KOPT-K1 (cell line): ENCODE measurements at regions not wholly inside any gene's neighbourhood (a gene's known extent, or its start where the extent isn't known, plus 50 kb on each side); places are given as distances from the start of the nearest gene placed in this dataset.
A peak's percentile ranks its signal among the peaks of the same experiment; 100 is the strongest.
"Not testable (repeated sequence)": the region's sequence is repeated elsewhere in the genome, so short reads cannot be mapped to it uniquely, and the experiment has no call there.

ENCODE experiments used
- H3K27ac ChIP-seq: fragments of 200-600 bp; sonication (generic); 2 replicates; pipeline ENCODE4 v1.5.1; 2016; ENCODE audit warnings: antibody characterized with exemption, mild to moderate bottlenecking, low read depth, low read length; ENCODE audit not compliant: poor library complexity, severe bottlenecking
- H3K36me3 ChIP-seq: fragments of 200-600 bp; sonication (generic); 2 replicates; pipeline ENCODE4 v1.5.1; 2017; ENCODE audit warnings: antibody characterized with exemption, mild to moderate bottlenecking, low read length, moderate library complexity; ENCODE audit not compliant: insufficient read depth
- H3K9me3 ChIP-seq: fragments of 200-600 bp; sonication (generic); 2 replicates; pipeline ENCODE4 v1.5.1; 2017; ENCODE audit warnings: antibody characterized with exemption, low read length, mild to moderate bottlenecking; ENCODE audit not compliant: insufficient read depth, poor library complexity, severe bottlenecking

DNA sequence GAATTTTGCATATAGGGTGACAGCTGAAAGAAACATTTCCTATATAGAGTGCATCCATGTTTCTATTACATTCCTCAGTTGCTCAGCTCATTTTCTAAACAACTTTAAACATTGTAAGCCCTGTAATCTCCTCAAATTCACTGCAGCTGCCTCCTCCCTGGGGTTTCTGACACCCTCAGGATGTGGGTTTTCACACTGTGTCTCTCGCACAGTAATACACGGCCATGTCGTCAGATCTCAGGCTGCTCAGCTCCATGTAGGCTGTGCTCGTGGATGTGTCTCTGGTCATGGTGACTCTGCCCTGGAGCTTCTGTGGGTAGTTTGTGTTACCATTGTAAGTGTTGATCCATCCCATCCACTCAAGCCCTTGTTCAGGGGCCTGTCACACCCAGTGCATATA, 569.0 kb downstream of the GOLGA6L6 start:
- H3K27ac ChIP-seq = peak overlapping the region; percentile 64
- not testable (repeated sequence) for H3K36me3 ChIP-seq

DNA sequence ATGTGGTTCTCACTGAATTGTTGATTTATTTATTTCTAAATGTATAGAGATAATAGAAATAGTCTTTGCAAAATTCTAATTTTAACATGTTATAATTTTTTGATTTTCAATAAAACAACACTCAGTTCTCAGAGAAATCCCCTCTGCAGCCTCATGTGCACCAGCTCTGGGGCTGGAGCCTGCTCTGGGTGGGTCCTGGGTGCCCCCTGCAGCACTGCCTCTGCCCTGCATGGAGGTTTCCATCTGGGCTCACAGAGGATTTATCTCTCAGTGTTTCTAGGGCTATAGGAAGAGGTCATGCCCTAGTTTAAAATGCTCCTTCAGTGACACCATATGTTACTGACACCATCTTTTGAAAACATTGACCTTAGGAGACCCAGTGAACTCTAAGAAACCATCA, 576.0 kb downstream of the GOLGA6L6 start:
- H3K9me3 ChIP-seq, H3K36me3 ChIP-seq, H3K27ac ChIP-seq: not testable (repeated sequence)

More for the DNA sequence above, 569.0 kb downstream of the GOLGA6L6 start:
- not testable (repeated sequence) for H3K9me3 ChIP-seq

DNA sequence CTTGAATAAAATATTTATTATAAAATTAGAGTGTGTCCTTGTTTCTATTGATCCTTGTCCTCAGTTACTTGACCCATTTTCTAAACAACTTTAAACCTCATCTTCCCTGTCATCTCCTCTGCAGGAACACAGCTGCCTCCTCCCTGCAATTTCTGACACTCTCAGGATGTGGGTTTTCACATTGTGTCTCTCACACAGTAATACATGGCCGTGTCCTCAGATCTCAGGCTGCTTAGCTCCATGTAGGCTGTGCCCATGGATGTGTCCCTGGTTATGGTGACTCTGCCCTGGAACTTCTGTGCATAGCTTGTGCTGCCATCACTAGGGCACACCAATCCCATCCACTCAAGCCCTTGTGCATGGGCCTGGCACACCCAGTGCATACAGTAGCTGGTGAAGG, 577.1 kb downstream of the GOLGA6L6 start:
- H3K36me3 ChIP-seq, H3K9me3 ChIP-seq: not testable (repeated sequence)
- peak overlapping the region; percentile 54 for H3K27ac ChIP-seq

DNA sequence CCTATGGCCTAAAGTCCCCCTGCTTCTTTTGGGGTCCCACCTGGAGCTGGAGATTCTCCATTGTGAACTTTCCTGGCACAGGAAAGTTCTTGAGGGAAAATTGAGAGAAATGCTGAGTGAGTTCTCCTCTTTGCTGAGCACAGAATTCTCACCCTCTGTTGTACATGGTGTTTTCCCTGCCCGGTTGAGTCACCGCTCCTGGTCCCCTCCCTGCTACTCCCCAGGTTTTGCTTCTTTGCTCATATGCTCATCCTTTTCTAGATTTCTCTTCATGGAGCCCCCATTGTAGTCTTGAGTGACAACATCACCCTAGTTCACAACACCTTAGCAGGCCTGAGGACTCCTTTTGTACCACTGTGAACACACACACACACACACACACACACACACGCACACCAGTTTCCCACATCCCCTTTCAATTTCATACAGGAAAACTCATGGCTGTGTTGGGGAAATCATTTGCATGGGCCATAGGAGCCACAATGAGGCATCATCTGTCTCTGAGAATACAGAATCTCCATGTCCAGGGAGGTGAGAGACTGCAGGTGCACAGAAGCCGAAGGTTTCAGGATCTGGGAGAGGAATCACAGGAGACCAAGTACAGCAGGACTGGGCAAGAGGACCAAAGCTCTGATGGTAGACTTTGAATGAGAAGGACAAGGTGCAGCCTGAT, 585.3 kb downstream of the GOLGA6L6 start:
- Histone ChIP-seq H3K9me3 (no peaks in the 10 kb centered on the region), H3K27ac (no peak overlapping the region), H3K36me3 (no peaks in the 10 kb centered on the region)

DNA sequence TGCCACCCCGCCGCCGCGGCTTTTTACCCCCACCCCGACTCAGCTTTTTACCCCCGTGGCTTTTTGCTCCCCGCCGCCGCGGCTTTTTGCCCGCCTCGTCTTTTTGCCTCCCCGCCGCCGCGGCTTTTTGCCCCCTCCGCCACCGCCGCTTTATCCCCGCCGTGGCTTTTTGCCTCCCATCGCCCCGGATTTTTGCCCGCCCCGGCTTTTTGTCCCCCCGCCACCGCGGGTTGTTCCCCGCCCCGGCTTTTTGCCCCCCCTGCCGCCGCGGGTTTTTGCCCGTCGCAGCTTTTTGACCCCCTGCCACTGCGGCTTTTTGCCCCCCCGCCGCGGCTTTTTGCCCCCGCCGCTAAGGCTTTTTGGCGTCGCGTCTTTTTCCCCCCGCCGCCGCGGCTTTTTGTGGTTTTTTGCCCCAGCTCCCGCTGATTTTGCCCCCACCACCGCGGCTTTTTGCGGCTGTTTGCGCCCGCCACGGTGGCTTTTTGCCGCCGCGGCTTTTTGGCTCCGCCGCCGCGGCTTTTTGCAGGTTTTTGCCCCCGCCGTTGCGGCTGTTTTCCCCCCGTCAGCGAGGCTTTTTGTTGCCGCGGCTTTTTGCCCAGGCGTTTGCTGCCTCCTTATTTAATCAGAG, 597.2 kb downstream of the GOLGA6L6 start:
- H3K36me3 ChIP-seq = no peaks in the 10 kb centered on the region
- peaks cover 10% of the 10 kb centered on the region for H3K9me3 ChIP-seq
- H3K27ac ChIP-seq = no peak overlapping the region

DNA sequence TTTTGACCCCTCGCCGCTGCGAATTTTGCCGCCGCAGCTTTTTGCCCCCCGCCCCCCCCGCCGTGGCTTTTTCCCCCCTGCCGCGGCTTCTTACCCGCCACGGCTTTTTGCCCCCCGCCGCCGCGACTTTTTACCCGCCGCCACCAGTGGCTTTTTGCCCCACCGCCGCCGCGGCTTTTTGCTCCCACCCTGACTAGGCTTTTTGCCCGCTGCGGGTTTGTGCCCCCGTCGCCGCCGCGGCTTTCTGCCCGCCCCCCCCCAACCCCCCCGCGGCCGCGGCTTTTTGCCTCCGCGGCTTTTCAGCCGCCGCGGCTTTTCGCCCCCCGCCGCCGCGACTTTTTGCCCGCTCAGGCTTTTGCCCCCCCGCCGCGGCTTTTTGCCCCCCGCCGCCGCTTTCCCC, 598.1 kb downstream of the GOLGA6L6 start:
- peaks cover 10% of the 10 kb centered on the region for H3K9me3 ChIP-seq
- H3K27ac ChIP-seq = no peak overlapping the region
- H3K36me3 ChIP-seq = no peaks in the 10 kb centered on the region

DNA sequence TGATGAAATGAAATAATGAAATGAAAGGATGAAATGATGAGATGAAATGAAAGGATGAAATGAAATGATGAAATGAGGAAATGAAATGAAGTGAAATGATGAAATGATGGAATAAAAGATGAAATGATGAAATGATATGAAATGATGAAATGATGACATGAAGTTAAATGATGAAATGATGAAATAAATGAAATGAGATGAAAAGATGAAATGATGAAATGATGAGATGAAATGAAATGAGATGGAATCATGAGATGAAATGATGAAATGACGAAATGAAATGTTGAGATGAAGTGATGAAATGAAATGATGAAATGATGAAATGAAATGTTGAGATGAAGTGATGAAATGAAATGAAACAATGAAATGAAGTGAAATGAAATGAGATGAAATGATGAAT, 638.3 kb downstream of the GOLGA6L6 start:
- H3K9me3 ChIP-seq = peaks cover 14% of the 10 kb centered on the region
- H3K27ac ChIP-seq, H3K36me3 ChIP-seq: not testable (repeated sequence)

- peaks cover 14% of the 10 kb centered on the region for H3K9me3 ChIP-seq
- H3K27ac ChIP-seq, H3K36me3 ChIP-seq: not testable (repeated sequence)
Measured at GRCh38 chr15:19902388-19902787, 639.2 kb downstream of the GOLGA6L6 start.

DNA sequence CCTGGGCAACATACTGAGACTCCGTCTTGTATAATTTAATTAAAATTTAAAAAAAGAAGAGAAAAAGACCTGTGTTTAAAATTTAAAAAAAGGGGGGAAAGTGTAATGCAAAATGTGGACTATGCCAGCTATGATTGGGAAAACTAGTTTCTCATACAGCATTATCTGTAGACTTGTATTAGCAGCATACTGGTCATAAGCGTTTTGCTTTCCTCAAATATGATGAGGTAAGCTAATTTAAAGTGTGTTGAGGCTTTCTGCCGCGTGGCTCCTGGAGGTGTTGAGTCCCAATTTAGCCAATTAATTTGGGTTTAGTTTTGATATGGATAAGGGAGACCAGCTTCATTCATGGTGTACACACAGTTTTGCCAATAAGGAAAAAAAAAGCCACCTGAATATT, 640.2 kb downstream of the GOLGA6L6 start:
- not testable (repeated sequence) for H3K36me3 ChIP-seq

DNA sequence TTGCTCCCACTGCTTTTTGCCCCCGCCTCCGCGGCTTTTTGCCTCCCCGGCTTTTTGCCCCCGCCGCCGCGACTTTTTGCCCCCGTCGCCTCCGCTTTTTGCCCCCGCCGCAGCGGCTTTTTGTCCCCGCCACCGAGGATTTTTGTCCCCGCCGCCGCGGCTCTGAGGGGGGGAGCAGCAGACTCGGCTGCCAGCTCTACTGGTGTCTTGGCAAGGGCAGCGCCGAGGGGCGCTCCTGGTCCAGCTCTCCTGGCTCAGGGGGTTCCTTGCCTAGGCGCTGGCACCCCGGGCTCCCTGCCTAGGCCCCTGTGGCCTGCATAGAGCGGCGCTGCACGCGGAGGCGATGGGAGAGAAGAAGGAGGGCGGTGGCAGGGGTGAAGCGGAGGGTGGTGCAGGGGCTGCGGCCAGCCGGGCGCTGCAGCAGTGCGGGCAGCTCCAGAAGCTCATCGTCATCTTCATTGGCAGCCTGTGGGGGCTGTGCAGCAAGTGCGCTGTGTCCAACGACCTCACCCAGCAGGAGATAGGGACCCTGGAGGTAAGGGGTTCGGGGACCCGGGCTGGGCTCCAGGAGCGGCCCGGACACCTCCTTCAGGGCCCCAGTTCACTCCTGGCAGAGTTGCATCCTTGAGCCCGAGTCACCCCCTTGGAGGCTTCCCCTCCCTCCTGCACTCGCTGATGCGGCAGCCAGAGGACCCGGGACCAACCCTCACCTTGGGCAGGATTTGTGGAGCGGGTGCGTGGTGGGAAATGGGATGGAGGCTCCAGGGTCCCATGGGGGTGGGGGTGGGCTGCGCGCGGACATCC, 642.4 kb downstream of the GOLGA6L6 start:
- Histone ChIP-seq H3K27ac (no peak overlapping the region), H3K9me3 (peaks cover 14% of the 10 kb centered on the region), H3K36me3 (no peaks in the 10 kb centered on the region)

More for the DNA sequence above, 640.2 kb downstream of the GOLGA6L6 start:
- H3K9me3 ChIP-seq = peaks cover 14% of the 10 kb centered on the region
- not testable (repeated sequence) for H3K27ac ChIP-seq

- H3K27ac ChIP-seq = not testable (repeated sequence)
Measured at GRCh38 chr15:19888811-19889210, 652.8 kb downstream of the GOLGA6L6 start.

DNA sequence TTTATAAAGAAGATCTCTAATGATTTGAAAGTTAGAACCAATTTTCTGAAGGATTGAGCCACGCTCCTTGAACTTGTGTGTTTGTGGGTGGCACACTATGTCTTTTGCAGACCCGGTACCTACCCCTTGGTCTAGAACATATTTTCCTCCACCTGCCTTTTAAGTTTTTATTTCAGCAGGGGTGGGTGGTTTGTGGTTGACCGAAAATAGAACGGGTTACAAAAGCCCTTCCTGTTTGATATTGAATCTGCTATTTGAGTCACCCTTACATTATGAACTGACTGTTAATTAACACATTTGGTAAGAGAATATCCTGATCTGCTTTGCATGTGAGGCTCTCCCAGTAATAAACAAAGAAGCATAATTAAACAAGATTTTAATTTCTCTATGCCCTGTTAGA, 697.5 kb downstream of the GOLGA6L6 start:
- H3K36me3 ChIP-seq, H3K9me3 ChIP-seq, H3K27ac ChIP-seq: not testable (repeated sequence)

More at GRCh38 chr15:19888811-19889210, 652.8 kb downstream of the GOLGA6L6 start:
- not testable (repeated sequence) for H3K9me3 ChIP-seq, H3K36me3 ChIP-seq
